ENCODE measurements at regions not wholly inside any gene's neighbourhood (a gene's known extent, or its start where the extent isn't known, plus 50 kb on each side); places are given as distances from the start of the nearest gene placed in this dataset.

DNA sequence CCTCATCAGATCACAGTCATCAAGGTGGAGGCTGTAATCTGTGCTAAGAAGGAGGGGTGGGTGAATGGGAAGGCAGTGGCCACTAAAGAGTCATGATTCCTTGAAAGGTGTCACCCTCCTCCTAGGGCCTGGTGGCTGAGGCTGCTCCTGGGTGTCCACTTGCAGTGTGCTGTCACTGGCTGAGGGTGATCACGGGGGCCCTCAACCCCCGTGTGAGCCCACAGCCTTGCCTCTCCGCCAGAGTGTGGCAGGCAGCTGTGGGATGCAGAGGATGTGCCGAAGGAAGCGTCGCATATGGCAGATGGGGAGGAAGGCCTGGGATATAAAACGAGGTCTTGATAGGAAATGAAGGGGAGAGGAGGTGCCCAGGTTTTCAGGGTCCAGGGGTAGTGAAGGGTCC lies 476.5 kb downstream of the PTPRU start:
- H3K9me2 ChIP-seq (ENCODE audit: insufficient read depth, low read length) = no peaks in the 10 kb centered on the region
- H3K79me2 ChIP-seq (replicated peaks; ENCODE audit: insufficient read depth, low read length) = no peaks in the 10 kb centered on the region
- H4K20me1 ChIP-seq (ENCODE audit: insufficient read depth) = no peaks in the 10 kb centered on the region
- H3K4me2 ChIP-seq (ENCODE audit: low read length) = no peak overlapping the region
- H3K27ac ChIP-seq (ENCODE audit: low read length) = no peak overlapping the region
- H3K9me3 ChIP-seq (ENCODE audit: low read length) = no peaks in the 10 kb centered on the region
- H3K36me3 ChIP-seq (ENCODE audit: insufficient read depth, low read length) = no peaks in the 10 kb centered on the region
- no peaks in the 10 kb centered on the region for H3F3A ChIP-seq (ENCODE audit: insufficient read depth, low read length, poor library complexity, severe bottlenecking)
- H2AFZ ChIP-seq (ENCODE audit: low read depth, low read length) = no peak overlapping the region
- TF ChIP-seq EP300 (conservative IDR thresholded peaks at IDR 0.05; ENCODE audit: poor library complexity, severe bottlenecking) (no peak), RAD21 (conservative IDR thresholded peaks at IDR 0.05) (no peak), TAF1 (IDR thresholded peaks at IDR 0.05; ENCODE audit: low read depth) (no peak), EZH2 (IDR thresholded peaks at IDR 0.05; ENCODE audit: borderline replicate concordance, insufficient read depth, low read length, poor library complexity, severe bottlenecking) (no peak), POLR2AphosphoS5 (IDR thresholded peaks at IDR 0.05) (no peak), REST (IDR thresholded peaks at IDR 0.05; ENCODE audit: borderline replicate concordance) (no peak), MXI1 (conservative IDR thresholded peaks at IDR 0.05; ENCODE audit: poor library complexity, severe bottlenecking) (no peak), SMC3 (conservative IDR thresholded peaks at IDR 0.05; ENCODE audit: poor library complexity) (no peak)
- TF ChIP-seq, protein P1, sequence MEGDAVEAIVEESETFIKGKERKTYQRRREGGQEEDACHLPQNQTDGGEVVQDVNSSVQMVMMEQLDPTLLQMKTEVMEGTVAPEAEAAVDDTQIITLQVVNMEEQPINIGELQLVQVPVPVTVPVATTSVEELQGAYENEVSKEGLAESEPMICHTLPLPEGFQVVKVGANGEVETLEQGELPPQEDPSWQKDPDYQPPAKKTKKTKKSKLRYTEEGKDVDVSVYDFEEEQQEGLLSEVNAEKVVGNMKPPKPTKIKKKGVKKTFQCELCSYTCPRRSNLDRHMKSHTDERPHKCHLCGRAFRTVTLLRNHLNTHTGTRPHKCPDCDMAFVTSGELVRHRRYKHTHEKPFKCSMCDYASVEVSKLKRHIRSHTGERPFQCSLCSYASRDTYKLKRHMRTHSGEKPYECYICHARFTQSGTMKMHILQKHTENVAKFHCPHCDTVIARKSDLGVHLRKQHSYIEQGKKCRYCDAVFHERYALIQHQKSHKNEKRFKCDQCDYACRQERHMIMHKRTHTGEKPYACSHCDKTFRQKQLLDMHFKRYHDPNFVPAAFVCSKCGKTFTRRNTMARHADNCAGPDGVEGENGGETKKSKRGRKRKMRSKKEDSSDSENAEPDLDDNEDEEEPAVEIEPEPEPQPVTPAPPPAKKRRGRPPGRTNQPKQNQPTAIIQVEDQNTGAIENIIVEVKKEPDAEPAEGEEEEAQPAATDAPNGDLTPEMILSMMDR (IDR thresholded peaks at IDR 0.05; ENCODE audit: poor library complexity, severe bottlenecking) = no peak
- no peaks in the 10 kb centered on the region for H3K27me3 ChIP-seq (ENCODE audit: insufficient read depth, low read depth, low read length)
- no peak overlapping the region for H3K9ac ChIP-seq (ENCODE audit: low read length)
- no peak overlapping the region for H3K4me3 ChIP-seq (ENCODE audit: low read length)

DNA sequence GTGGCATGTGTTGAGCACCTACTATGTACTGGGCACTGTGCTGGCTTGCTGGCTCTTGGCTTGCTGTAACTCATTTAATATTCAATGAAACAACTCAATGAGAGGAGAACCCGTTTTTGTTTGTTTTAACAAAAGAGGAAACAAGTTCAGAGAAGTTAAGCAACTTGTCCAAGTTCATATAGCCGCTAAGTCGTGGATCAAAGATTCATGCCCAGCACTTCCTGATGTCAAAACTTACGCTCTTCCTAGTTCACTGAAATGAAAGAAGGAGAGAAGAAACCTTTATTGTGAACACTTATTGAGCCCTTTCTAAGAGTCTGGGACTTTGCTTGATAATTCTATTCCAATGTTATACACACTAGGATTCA lies 475.9 kb downstream of the PTPRU start:
- TF ChIP-seq TAF1 (IDR thresholded peaks at IDR 0.05; ENCODE audit: low read depth) = no peak
- no peak for TF ChIP-seq POLR2AphosphoS5 (IDR thresholded peaks at IDR 0.05)
- H3F3A ChIP-seq (ENCODE audit: insufficient read depth, low read length, poor library complexity, severe bottlenecking) = no peaks in the 10 kb centered on the region

More for the DNA sequence above, 475.9 kb downstream of the PTPRU start:
- Histone ChIP-seq H3K4me2 (ENCODE audit: low read length) (no peak overlapping the region), H3K9me3 (ENCODE audit: low read length) (no peaks in the 10 kb centered on the region), H3K27ac (ENCODE audit: low read length) (no peak overlapping the region), H3K79me2 (replicated peaks; ENCODE audit: insufficient read depth, low read length) (no peaks in the 10 kb centered on the region), H3K4me3 (ENCODE audit: low read length) (no peak overlapping the region), H3K9me2 (ENCODE audit: insufficient read depth, low read length) (no peaks in the 10 kb centered on the region), H3K36me3 (ENCODE audit: insufficient read depth, low read length) (no peaks in the 10 kb centered on the region), H3K9ac (ENCODE audit: low read length) (no peak overlapping the region), H4K20me1 (ENCODE audit: insufficient read depth) (no peaks in the 10 kb centered on the region), H2AFZ (ENCODE audit: low read depth, low read length) (no peak overlapping the region), H3K27me3 (ENCODE audit: insufficient read depth, low read depth, low read length) (no peaks in the 10 kb centered on the region)

Data from neural cell (in vitro differentiated cells).